ENCODE measurements at regions not wholly inside any gene's neighbourhood (a gene's known extent, or its start where the extent isn't known, plus 50 kb on each side); places are given as distances from the start of the nearest gene placed in this dataset.

- TF ChIP-seq CTCF (IDR thresholded peaks at IDR 0.05; ENCODE audit: poor library complexity, severe bottlenecking) = no peak
- no peak for TF ChIP-seq POLR2AphosphoS5 (IDR thresholded peaks at IDR 0.05)
- TF ChIP-seq TAF1 (IDR thresholded peaks at IDR 0.05; ENCODE audit: low read depth) = no peak
- TF ChIP-seq MXI1 (conservative IDR thresholded peaks at IDR 0.05; ENCODE audit: poor library complexity, severe bottlenecking) = no peak
- TF ChIP-seq EZH2 (IDR thresholded peaks at IDR 0.05; ENCODE audit: borderline replicate concordance, insufficient read depth, low read length, poor library complexity, severe bottlenecking) = no peak
- no peak for TF ChIP-seq EP300 (conservative IDR thresholded peaks at IDR 0.05; ENCODE audit: poor library complexity, severe bottlenecking)
- no peak for TF ChIP-seq RAD21 (conservative IDR thresholded peaks at IDR 0.05)
- no peak for TF ChIP-seq REST (IDR thresholded peaks at IDR 0.05; ENCODE audit: borderline replicate concordance)
- no peak for TF ChIP-seq SMC3 (conservative IDR thresholded peaks at IDR 0.05; ENCODE audit: poor library complexity)
Observed at GRCh38 chr9:89980600-89980999, 375.8 kb downstream of the GADD45G start.
